Fibroblast of lung (primary cell): ENCODE measurements at regions not wholly inside any gene's neighbourhood (a gene's known extent, or its start where the extent isn't known, plus 50 kb on each side); places are given as distances from the start of the nearest gene placed in this dataset.
A peak's percentile ranks its signal among the peaks of the same experiment; 100 is the strongest.

Source experiments
- DNase-seq, 2 donors: peaks; one replicate each; pipeline versions ENCODE4 v3.0.0 to v3.0.0-alpha.2; 2010; ENCODE audit warnings: low read depth in 2 of 2
- H2AFZ ChIP-seq: 2 replicates; pipeline ENCODE4 v1.5.1; 2012; ENCODE audit warnings: low read length, control low read depth, inconsistent platforms
- H3K27ac ChIP-seq: 2 replicates; pipeline ENCODE4 v1.5.1; 2011; ENCODE audit warnings: low read length, control low read depth; ENCODE audit not compliant: insufficient read depth
- H3K27me3 ChIP-seq: 2 replicates; pipeline ENCODE4 v1.5.1; 2011; ENCODE audit warnings: mild to moderate bottlenecking, low read length; ENCODE audit not compliant: control insufficient read depth, insufficient read depth
- H3K36me3 ChIP-seq: 2 replicates; pipeline ENCODE4 v1.5.1; 2011; ENCODE audit warnings: low read length; ENCODE audit not compliant: control insufficient read depth, insufficient read depth
- H3K4me1 ChIP-seq: 2 replicates; pipeline ENCODE4 v1.5.1; 2011; ENCODE audit warnings: low read length; ENCODE audit not compliant: control insufficient read depth, insufficient read depth; ENCODE audit errors: extremely low read depth
- H3K4me2 ChIP-seq: 2 replicates; pipeline ENCODE4 v1.5.1; 2011; ENCODE audit warnings: low read length, control low read depth; ENCODE audit not compliant: insufficient read depth; ENCODE audit errors: extremely low read depth
- H3K4me3 ChIP-seq, 4 experiments: fragments of 200-600 bp in 1 of 4; sonication (generic) in 1 of 4; replicated peaks in 1 of 4; 2 replicates each; pipeline ENCODE4 v1.5.1; 2011 to 2016; ENCODE audit warnings: low read length in 4 of 4, low read depth in 3 of 4, mild to moderate bottlenecking in 3 of 4, control low read depth in 2 of 4, inconsistent platforms in 1 of 4, mixed read lengths in 1 of 4; ENCODE audit not compliant: insufficient read depth in 1 of 4; ENCODE audit errors: control extremely low read depth in 1 of 4
- H3K79me2 ChIP-seq: 2 replicates; pipeline ENCODE4 v1.5.1; 2012; ENCODE audit warnings: mild to moderate bottlenecking, low read length, inconsistent platforms; ENCODE audit not compliant: control insufficient read depth, insufficient read depth
- H3K9ac ChIP-seq: 2 replicates; pipeline ENCODE4 v1.5.1; 2011; ENCODE audit warnings: mild to moderate bottlenecking, low read length, control low read depth; ENCODE audit not compliant: insufficient read depth
- H3K9me3 ChIP-seq: 2 replicates; pipeline ENCODE4 v1.5.1; 2012; ENCODE audit warnings: low read depth, low read length; ENCODE audit not compliant: control insufficient read depth, insufficient read depth
- H4K20me1 ChIP-seq: 2 replicates; pipeline ENCODE4 v1.5.1; 2011; ENCODE audit warnings: low read length; ENCODE audit not compliant: control insufficient read depth, insufficient read depth; ENCODE audit errors: extremely low read depth
- EZH2 ChIP-seq: IDR thresholded peaks from 2 replicates; pipeline ENCODE4 v1.5.1; 2012; ENCODE audit warnings: low read length, control low read depth, mild to moderate bottlenecking; ENCODE audit errors: missing control alignments
- TF ChIP-seq, protein P1 (sequence below), 2 donors: IDR thresholded peaks in 1 of 2; conservative IDR thresholded peaks in 1 of 2; 1 replicate in 1 of 2; 2 replicates in 1 of 2; pipeline ENCODE4 v1.5.1; 2011 to 2012; ENCODE audit warnings: low read length in 2 of 2, control low read depth in 1 of 2, inconsistent platforms in 1 of 2, low read depth in 1 of 2, mild to moderate bottlenecking in 1 of 2

DNA sequence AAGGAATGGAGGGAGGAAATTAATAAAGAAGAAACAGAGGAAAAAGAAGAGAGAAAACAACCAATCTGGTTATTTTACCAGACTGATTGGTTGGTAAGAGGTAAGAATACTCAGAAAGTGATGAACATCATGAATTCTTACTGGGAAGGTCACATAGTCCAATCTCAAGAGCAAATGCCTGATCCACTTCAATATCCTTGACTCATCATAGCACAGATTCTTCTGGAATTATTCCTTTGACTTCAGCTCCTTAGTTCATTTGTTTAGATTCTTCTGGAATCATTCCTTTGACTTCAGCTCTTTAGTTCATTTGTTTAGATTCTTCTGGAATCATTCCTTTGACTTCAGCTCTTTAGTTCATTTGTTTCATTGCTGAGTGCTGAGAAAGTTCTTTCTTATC is 2030.6 kb upstream of the CELF4 start:
- no peak overlapping the region for H3K27ac ChIP-seq
- no peaks in the 10 kb centered on the region for H3K79me2 ChIP-seq
- H3K4me2 ChIP-seq, result no peak overlapping the region
- peak; percentile 14 to 76 for DNase-seq
- H3K4me3 ChIP-seq, result no peak overlapping the region
- H3K36me3 ChIP-seq, result no peaks in the 10 kb centered on the region
- no peaks in the 10 kb centered on the region for H3K4me1 ChIP-seq
- H3K9ac ChIP-seq, result no peak overlapping the region
- H2AFZ ChIP-seq, result no peak overlapping the region
- no peaks in the 10 kb centered on the region for H3K27me3 ChIP-seq
- no peaks in the 10 kb centered on the region for H4K20me1 ChIP-seq
- no peaks in the 10 kb centered on the region for H3K9me3 ChIP-seq
- TF ChIP-seq, protein P1, sequence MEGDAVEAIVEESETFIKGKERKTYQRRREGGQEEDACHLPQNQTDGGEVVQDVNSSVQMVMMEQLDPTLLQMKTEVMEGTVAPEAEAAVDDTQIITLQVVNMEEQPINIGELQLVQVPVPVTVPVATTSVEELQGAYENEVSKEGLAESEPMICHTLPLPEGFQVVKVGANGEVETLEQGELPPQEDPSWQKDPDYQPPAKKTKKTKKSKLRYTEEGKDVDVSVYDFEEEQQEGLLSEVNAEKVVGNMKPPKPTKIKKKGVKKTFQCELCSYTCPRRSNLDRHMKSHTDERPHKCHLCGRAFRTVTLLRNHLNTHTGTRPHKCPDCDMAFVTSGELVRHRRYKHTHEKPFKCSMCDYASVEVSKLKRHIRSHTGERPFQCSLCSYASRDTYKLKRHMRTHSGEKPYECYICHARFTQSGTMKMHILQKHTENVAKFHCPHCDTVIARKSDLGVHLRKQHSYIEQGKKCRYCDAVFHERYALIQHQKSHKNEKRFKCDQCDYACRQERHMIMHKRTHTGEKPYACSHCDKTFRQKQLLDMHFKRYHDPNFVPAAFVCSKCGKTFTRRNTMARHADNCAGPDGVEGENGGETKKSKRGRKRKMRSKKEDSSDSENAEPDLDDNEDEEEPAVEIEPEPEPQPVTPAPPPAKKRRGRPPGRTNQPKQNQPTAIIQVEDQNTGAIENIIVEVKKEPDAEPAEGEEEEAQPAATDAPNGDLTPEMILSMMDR (conservative IDR thresholded peaks at IDR 0.05 in 1 of 2, IDR thresholded peaks at IDR 0.05 in 1 of 2; ENCODE audit: low read depth in 1 of 2, low read length in 2 of 2), result no peak
- TF ChIP-seq EZH2, result no peak

DNA sequence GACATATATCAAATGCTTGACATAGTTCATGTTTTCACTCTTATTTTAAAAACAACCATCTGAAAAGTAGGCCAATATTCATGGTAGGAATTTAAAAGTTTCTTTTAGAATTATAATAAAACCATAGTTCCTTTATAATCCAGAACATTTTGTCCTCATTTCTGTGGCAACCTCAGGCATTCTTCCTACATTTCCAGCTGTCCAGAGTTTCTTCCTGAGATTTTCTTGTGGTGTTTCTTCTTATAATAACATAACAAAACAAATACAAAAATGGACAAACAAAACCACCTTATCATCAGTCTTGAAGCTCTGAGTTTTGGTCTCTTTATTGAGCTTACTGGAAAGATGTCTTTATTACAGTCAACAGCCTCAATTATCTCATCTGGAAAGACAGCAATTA is 2028.6 kb upstream of the CELF4 start:
- Histone ChIP-seq H3K9ac (no peak overlapping the region), H3K79me2 (no peaks in the 10 kb centered on the region), H2AFZ (no peak overlapping the region), H3K9me3 (no peaks in the 10 kb centered on the region), H4K20me1 (no peaks in the 10 kb centered on the region), H3K27ac (no peak overlapping the region), H3K27me3 (no peaks in the 10 kb centered on the region), H3K4me1 (no peaks in the 10 kb centered on the region), H3K4me3 (no peak overlapping the region), H3K4me2 (no peak overlapping the region), H3K36me3 (no peaks in the 10 kb centered on the region)
- no peak for DNase-seq
- TF ChIP-seq, protein P1 (conservative IDR thresholded peaks at IDR 0.05 in 1 of 2, IDR thresholded peaks at IDR 0.05 in 1 of 2; ENCODE audit: low read depth in 1 of 2, low read length in 2 of 2), result no peak
- TF ChIP-seq EZH2, result no peak

DNA sequence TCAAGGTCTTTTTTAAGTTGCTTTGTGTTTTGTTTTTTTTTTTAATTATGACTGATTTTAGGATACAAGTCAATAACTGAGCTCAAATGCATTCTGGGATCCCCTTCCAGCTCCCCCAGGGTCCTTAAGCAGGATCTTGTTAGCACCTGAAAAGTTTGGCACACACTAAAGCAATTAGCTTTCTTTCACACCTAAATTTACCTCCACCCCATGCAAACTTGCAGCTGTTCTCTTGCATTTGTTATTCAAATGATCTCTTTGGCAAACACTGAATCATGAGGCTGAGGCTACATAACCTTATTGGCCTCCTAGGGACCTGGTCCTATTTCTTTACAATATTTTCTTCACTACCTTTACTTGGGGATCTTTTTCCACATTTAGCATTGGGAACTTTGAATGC is 2026.1 kb upstream of the CELF4 start:
- H3K79me2 ChIP-seq, result no peaks in the 10 kb centered on the region
- H3K27ac ChIP-seq, result no peak overlapping the region

More for the DNA sequence above, 2026.1 kb upstream of the CELF4 start:
- no peak for TF ChIP-seq EZH2
- TF ChIP-seq, protein P1 (conservative IDR thresholded peaks at IDR 0.05 in 1 of 2, IDR thresholded peaks at IDR 0.05 in 1 of 2; ENCODE audit: low read depth in 1 of 2, low read length in 2 of 2), result no peak
- H3K4me3 ChIP-seq, result no peak overlapping the region
- no peaks in the 10 kb centered on the region for H4K20me1 ChIP-seq
- no peak overlapping the region for H3K4me2 ChIP-seq
- H3K9me3 ChIP-seq, result no peaks in the 10 kb centered on the region
- no peaks in the 10 kb centered on the region for H3K4me1 ChIP-seq
- no peak for DNase-seq
- H3K27me3 ChIP-seq, result no peaks in the 10 kb centered on the region
- no peak overlapping the region for H2AFZ ChIP-seq
- no peak overlapping the region for H3K9ac ChIP-seq
- H3K36me3 ChIP-seq, result no peaks in the 10 kb centered on the region
